HepG2 (cell line): ENCODE measurements at regions not wholly inside any gene's neighbourhood (a gene's known extent, or its start where the extent isn't known, plus 50 kb on each side); places are given as distances from the start of the nearest gene placed in this dataset.

ENCODE experiments used
- ATAC-seq: fragments of 200-7000 bp; cut with Tn5 transposase; 3 replicates; pipeline ENCODE4 v1.9.1; 2020; ENCODE audit warnings: mild to moderate bottlenecking, moderate library complexity
- BruUV-seq: library from RNA; stranded (reverse); fragments of 400-500 nt; replicated peaks from 2 replicates; lab custom pipeline; 2021; lab: Mats Ljungman, UMichigan
- CTCF ChIA-PET: fragments of 300-600 bp; formaldehyde crosslinking; extraction: SDS; loops from one replicate; lab custom pipeline; 2021; ENCODE audit warnings: low total read pairs, inconsistent platforms, low intra/inter-chr PET ratio; lab: Yijun Ruan, JAX
- POLR2A ChIA-PET: fragments of 350-600 bp; sonication (Branson Sonifier 250); formaldehyde crosslinking; loops from one replicate; lab custom pipeline; 2020; ENCODE audit warnings: antibody characterized with exemption, inconsistent platforms; lab: Yijun Ruan, JAX
- DNase-seq: peaks from one replicate; pipeline ENCODE4 v3.0.0-alpha.2; 2015; ENCODE audit warnings: low spot score
- FAIRE-seq: peaks from 3 replicates; lab custom pipeline; 2011; peaks lifted over from hg19 to GRCh38; lab: Jason Lieb, UNC
- H2AFZ ChIP-seq: one replicate; pipeline ENCODE4 v1.6.1; 2011; ENCODE audit warnings: low read length, inconsistent platforms
- H3K27ac ChIP-seq: fragments of 300-600 bp; 3 replicates; pipeline ENCODE4 v1.8.0; 2011; ENCODE audit warnings: mixed run types, mild to moderate bottlenecking, mixed read lengths, low read length, inconsistent platforms; ENCODE audit not compliant: insufficient read depth; ENCODE audit errors: extremely low read length
- H3K27me3 ChIP-seq, 2 experiments: fragments of 200-600 bp in 1 of 2; 2 replicates in 1 of 2; 3 replicates in 1 of 2; pipeline versions ENCODE4 v1.6.0 to v1.8.0; 2011; ENCODE audit warnings: low read length in 2 of 2, mild to moderate bottlenecking in 2 of 2, moderate library complexity in 2 of 2, inconsistent platforms in 1 of 2; ENCODE audit not compliant: insufficient read depth in 2 of 2, control insufficient read depth in 1 of 2
- H3K36me3 ChIP-seq, 2 experiments: fragments of 200-600 bp in 1 of 2; replicated peaks in 1 of 2; 2 replicates in 1 of 2; 3 replicates in 1 of 2; pipeline versions ENCODE4 v1.5.1 to v1.8.0; 2011; ENCODE audit warnings: low read length in 2 of 2, inconsistent platforms in 1 of 2; ENCODE audit not compliant: insufficient read depth in 2 of 2, control insufficient read depth in 1 of 2
- H3K4me1 ChIP-seq: 2 replicates; pipeline ENCODE4 v1.5.1; 2012; ENCODE audit warnings: low read length, inconsistent platforms; ENCODE audit not compliant: insufficient read depth
- H3K4me2 ChIP-seq: 2 replicates; pipeline ENCODE4 v1.6.0; 2011; ENCODE audit warnings: low read depth, low read length, inconsistent platforms
- H3K4me3 ChIP-seq, 3 experiments: fragments of 200-600 bp in 1 of 3; sonication (generic), shearing (Covaris generic) in 1 of 3; replicated peaks in 1 of 3; 2 replicates each; pipeline ENCODE4 v1.5.1; 2011 to 2016; ENCODE audit warnings: low read length in 3 of 3, inconsistent platforms in 2 of 3, low read depth in 2 of 3, mild to moderate bottlenecking in 2 of 3, control low read depth in 1 of 3, mixed read lengths in 1 of 3; ENCODE audit not compliant: insufficient read depth in 1 of 3
- H3K79me2 ChIP-seq: one replicate; pipeline ENCODE4 v1.6.1; 2011; ENCODE audit warnings: low read length, inconsistent platforms; ENCODE audit not compliant: insufficient read depth
- H3K9ac ChIP-seq: 2 replicates; pipeline ENCODE4 v1.6.0; 2011; ENCODE audit warnings: mild to moderate bottlenecking, low read depth, low read length, inconsistent platforms; ENCODE audit not compliant: insufficient read depth
- H3K9me3 ChIP-seq: 2 replicates; pipeline ENCODE4 v1.5.1; 2012; ENCODE audit warnings: mild to moderate bottlenecking, low read length
- H4K20me1 ChIP-seq: 2 replicates; pipeline ENCODE4 v1.6.0; 2011; ENCODE audit warnings: inconsistent platforms, mild to moderate bottlenecking, low read length, moderate library complexity; ENCODE audit not compliant: insufficient read depth
- GATAD1 ChIP-seq: IDR thresholded peaks from 2 replicates; pipeline ENCODE4 v1.6.1; 2016; ENCODE audit warnings: missing genetic modification reagents, missing compliant biosample characterization
- YY1 ChIP-seq: IDR thresholded peaks from 2 replicates; pipeline ENCODE4 v1.6.1; 2011; ENCODE audit warnings: low read length, low read depth, moderate library complexity, mild to moderate bottlenecking; ENCODE audit not compliant: insufficient read depth, insufficient replicate concordance
- ZNF737 ChIP-seq: sonication (generic); formaldehyde crosslinking; IDR thresholded peaks from 2 replicates; pipeline ENCODE4 v1.5.0; 2020; ENCODE audit warnings: missing genetic modification reagents, mild to moderate bottlenecking, borderline replicate concordance
- ZSCAN12 ChIP-seq: sonication (generic); formaldehyde crosslinking; IDR thresholded peaks from 2 replicates; pipeline ENCODE4 v1.9.0; 2021; ENCODE audit warnings: mild to moderate bottlenecking, missing genetic modification reagents
- WGBS: methylation state at CpG from one replicate; pipeline ENCODE4 v1.1.6; 2017; ENCODE audit warnings: low lambda C conversion rate; 5-methylcytosine and 5-hydroxymethylcytosine counted together
- in situ Hi-C: cut with HindIII; loops from 2 replicates; pipeline ENCODE4 v1.10.0; 2017; ENCODE audit warnings: low pct_unique_long_range_greater_than_20kb; ENCODE audit not compliant: extremely low pct_ligation_motif_present
- intact Hi-C: fragments of 100-400 bp; cut with micrococcal nuclease; formaldehyde crosslinking; loops from one replicate; pipeline ENCODE4 v1.10.0; 2022; ENCODE audit not compliant: unreplicated experiment
- TF ChIP-seq, protein P1 (sequence below): sonication (generic); formaldehyde crosslinking; IDR thresholded peaks from 2 replicates; pipeline ENCODE4 v1.5.0; 2020; ENCODE audit warnings: mild to moderate bottlenecking, missing genetic modification reagents
- TF ChIP-seq, protein P2 (sequence below): sonication (generic); formaldehyde crosslinking; IDR thresholded peaks from 2 replicates; pipeline ENCODE4 v1.5.1; 2020; ENCODE audit warnings: missing genetic modification reagents, mild to moderate bottlenecking, borderline replicate concordance
- TF ChIP-seq, protein P3 (sequence below): sonication (generic); formaldehyde crosslinking; IDR thresholded peaks from 2 replicates; pipeline ENCODE4 v1.4.0; 2020; ENCODE audit warnings: missing genetic modification reagents
- TF ChIP-seq, protein P4 (sequence below): sonication (generic); formaldehyde crosslinking; IDR thresholded peaks from 2 replicates; pipeline ENCODE4 v1.5.0; 2020; ENCODE audit warnings: mild to moderate bottlenecking, missing genetic modification reagents
- TF ChIP-seq, protein P5 (sequence below): IDR thresholded peaks from 2 replicates; pipeline ENCODE4 v1.6.1; 2012; ENCODE audit warnings: inconsistent platforms

DNA sequence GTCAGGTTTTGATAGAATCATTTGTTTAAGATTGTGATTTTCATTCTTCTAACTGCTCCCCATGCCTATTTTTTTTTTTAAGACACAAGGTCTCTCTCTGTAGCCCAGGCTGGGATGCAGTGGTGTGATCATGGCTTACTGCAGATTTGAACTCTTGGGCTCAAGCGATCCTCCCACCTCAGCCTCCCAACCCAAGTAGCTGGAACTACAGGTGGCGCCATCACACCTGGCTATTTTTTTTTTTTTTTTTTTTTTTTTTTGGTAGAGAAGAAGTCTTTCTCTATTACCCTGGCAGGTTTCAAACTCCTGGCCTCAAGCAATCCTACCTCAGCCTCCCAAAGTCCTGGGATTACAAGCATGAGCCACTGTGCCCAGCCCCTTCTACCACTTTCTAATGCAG is 223.3 kb downstream of the CBLN1 start:
- Histone ChIP-seq H3K79me2 (no peaks in the 10 kb centered on the region), H3K9ac (no peak overlapping the region), H3K4me2 (no peak overlapping the region), H4K20me1 (no peaks in the 10 kb centered on the region), H3K4me1 (no peaks in the 10 kb centered on the region), H2AFZ (no peak overlapping the region), H3K36me3 (no peaks in the 10 kb centered on the region), H3K27ac (no peak overlapping the region), H3K27me3 (no peaks in the 10 kb centered on the region; a peak in 1 of 5 replicates), H3K9me3 (no peaks in the 10 kb centered on the region), H3K4me3 (no peak overlapping the region)
- CTCF ChIA-PET, result no interaction called here
- intact Hi-C loops (no loop called here), in situ Hi-C loops (no loop called here)
- ATAC-seq (no peak), FAIRE-seq (no peak), DNase-seq (no peak)
- POLR2A ChIA-PET, result no interaction called here
- BruUV-seq, result no TSS peak
- 4% methylated on average over 2 of the region's 2 CpGs for WGBS
- TF ChIP-seq YY1, result no peak
- TF ChIP-seq, protein P1, sequence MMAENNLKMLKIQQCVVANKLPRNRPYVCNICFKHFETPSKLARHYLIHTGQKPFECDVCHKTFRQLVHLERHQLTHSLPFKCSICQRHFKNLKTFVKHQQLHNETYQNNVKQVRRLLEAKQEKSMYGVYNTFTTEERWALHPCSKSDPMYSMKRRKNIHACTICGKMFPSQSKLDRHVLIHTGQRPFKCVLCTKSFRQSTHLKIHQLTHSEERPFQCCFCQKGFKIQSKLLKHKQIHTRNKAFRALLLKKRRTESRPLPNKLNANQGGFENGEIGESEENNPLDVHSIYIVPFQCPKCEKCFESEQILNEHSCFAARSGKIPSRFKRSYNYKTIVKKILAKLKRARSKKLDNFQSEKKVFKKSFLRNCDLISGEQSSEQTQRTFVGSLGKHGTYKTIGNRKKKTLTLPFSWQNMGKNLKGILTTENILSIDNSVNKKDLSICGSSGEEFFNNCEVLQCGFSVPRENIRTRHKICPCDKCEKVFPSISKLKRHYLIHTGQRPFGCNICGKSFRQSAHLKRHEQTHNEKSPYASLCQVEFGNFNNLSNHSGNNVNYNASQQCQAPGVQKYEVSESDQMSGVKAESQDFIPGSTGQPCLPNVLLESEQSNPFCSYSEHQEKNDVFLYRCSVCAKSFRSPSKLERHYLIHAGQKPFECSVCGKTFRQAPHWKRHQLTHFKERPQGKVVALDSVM (CRISPR knock-in tag), result peak; percentile 39; the same call in 1 of the 2 replicates

DNA sequence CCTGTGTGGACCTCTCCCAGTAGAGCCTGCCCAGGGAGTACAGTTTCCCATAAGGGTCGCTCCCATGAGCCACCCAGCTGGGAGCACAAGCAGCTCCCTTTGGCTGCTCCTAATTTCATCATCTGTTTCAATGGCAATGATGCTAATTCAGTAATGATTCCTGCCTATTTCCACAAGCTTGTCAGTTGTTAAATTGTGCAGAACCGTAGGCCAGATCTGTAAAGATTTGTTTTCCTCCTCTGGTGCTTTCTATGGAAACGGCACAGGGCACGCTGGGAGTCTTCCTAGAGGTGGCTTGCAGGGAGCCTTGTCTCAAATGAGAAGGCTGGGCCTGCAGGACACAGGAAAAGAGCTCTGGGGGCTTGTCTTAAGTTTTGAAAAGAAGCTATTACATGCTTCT is 223.7 kb downstream of the CBLN1 start:
- no peaks in the 10 kb centered on the region for H3K79me2 ChIP-seq
- H4K20me1 ChIP-seq, result no peaks in the 10 kb centered on the region
- in situ Hi-C loops, result no loop called here
- H3K27ac ChIP-seq, result no peak overlapping the region
- no peak for DNase-seq
- no peak overlapping the region for H3K4me3 ChIP-seq
- whole genome bisulfite sequencing, result 1% methylated on average over 4 of the region's 4 CpGs
- no peak for FAIRE-seq
- H3K9me3 ChIP-seq, result no peaks in the 10 kb centered on the region
- no peak overlapping the region for H3K9ac ChIP-seq
- no peak for TF ChIP-seq ZSCAN12 (CRISPR knock-in tag)
- TF ChIP-seq GATAD1 (CRISPR knock-in tag), result no peak
- TF ChIP-seq, protein P2, sequence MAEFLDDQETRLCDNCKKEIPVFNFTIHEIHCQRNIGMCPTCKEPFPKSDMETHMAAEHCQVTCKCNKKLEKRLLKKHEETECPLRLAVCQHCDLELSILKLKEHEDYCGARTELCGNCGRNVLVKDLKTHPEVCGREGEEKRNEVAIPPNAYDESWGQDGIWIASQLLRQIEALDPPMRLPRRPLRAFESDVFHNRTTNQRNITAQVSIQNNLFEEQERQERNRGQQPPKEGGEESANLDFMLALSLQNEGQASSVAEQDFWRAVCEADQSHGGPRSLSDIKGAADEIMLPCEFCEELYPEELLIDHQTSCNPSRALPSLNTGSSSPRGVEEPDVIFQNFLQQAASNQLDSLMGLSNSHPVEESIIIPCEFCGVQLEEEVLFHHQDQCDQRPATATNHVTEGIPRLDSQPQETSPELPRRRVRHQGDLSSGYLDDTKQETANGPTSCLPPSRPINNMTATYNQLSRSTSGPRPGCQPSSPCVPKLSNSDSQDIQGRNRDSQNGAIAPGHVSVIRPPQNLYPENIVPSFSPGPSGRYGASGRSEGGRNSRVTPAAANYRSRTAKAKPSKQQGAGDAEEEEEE (CRISPR knock-in tag), result no peak
- TF ChIP-seq, protein P3, sequence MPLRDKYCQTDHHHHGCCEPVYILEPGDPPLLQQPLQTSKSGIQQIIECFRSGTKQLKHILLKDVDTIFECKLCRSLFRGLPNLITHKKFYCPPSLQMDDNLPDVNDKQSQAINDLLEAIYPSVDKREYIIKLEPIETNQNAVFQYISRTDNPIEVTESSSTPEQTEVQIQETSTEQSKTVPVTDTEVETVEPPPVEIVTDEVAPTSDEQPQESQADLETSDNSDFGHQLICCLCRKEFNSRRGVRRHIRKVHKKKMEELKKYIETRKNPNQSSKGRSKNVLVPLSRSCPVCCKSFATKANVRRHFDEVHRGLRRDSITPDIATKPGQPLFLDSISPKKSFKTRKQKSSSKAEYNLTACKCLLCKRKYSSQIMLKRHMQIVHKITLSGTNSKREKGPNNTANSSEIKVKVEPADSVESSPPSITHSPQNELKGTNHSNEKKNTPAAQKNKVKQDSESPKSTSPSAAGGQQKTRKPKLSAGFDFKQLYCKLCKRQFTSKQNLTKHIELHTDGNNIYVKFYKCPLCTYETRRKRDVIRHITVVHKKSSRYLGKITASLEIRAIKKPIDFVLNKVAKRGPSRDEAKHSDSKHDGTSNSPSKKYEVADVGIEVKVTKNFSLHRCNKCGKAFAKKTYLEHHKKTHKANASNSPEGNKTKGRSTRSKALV (CRISPR knock-in tag), result no peak
- TF ChIP-seq, protein P4, sequence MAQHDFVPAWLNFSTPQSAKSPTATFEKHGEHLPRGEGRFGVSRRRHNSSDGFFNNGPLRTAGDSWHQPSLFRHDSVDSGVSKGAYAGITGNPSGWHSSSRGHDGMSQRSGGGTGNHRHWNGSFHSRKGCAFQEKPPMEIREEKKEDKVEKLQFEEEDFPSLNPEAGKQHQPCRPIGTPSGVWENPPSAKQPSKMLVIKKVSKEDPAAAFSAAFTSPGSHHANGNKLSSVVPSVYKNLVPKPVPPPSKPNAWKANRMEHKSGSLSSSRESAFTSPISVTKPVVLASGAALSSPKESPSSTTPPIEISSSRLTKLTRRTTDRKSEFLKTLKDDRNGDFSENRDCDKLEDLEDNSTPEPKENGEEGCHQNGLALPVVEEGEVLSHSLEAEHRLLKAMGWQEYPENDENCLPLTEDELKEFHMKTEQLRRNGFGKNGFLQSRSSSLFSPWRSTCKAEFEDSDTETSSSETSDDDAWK (CRISPR knock-in tag), result no peak
- TF ChIP-seq ZNF737, result no peak
- TF ChIP-seq, protein P5, sequence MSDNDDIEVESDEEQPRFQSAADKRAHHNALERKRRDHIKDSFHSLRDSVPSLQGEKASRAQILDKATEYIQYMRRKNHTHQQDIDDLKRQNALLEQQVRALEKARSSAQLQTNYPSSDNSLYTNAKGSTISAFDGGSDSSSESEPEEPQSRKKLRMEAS, result no peak
- TF ChIP-seq, all 625 proteins: peak for 0
- BruUV-seq, result no TSS peak
- CTCF ChIA-PET, result no interaction called here
- no peaks in the 10 kb centered on the region for H3K36me3 ChIP-seq
- no peaks in the 10 kb centered on the region; a peak in 1 of 5 replicates for H3K27me3 ChIP-seq
- no peak for ATAC-seq
- no peak overlapping the region for H3K4me2 ChIP-seq
- H2AFZ ChIP-seq, result no peak overlapping the region
- POLR2A ChIA-PET, result no interaction called here
- intact Hi-C loops, result no loop called here
- no peaks in the 10 kb centered on the region for H3K4me1 ChIP-seq
